Bronchial epithelial cell (primary cell): ENCODE measurements at regions not wholly inside any gene's neighbourhood (a gene's known extent, or its start where the extent isn't known, plus 50 kb on each side); places are given as distances from the start of the nearest gene placed in this dataset.
"Not testable (repeated sequence)": the region's sequence is repeated elsewhere in the genome, so short reads cannot be mapped to it uniquely, and the experiment has no call there.

ENCODE experiments used
- DNase-seq: peaks from one replicate; pipeline ENCODE4 v3.0.0-alpha.2; 2010; ENCODE audit warnings: low read depth
- FAIRE-seq: peaks from 2 replicates; lab custom pipeline; 2011; peaks lifted over from hg19 to GRCh38; lab: Jason Lieb, UNC
- H3K27me3 ChIP-seq: 2 replicates; pipeline ENCODE4 v1.5.1; 2011; ENCODE audit warnings: low read length; ENCODE audit not compliant: control insufficient read depth, insufficient read depth
- H3K36me3 ChIP-seq: 2 replicates; pipeline ENCODE4 v1.5.1; 2011; ENCODE audit warnings: low read length; ENCODE audit not compliant: control insufficient read depth, insufficient read depth
- H3K4me3 ChIP-seq: 2 replicates; pipeline ENCODE4 v1.5.1; 2011; ENCODE audit warnings: mild to moderate bottlenecking, low read depth, low read length, control low read depth
- TF ChIP-seq, protein P1 (sequence below): IDR thresholded peaks from 2 replicates; pipeline ENCODE4 v1.5.1; 2011; ENCODE audit warnings: mild to moderate bottlenecking, moderate library complexity, low read length, control low read depth, inconsistent platforms; ENCODE audit not compliant: insufficient read depth, severe bottlenecking

DNA sequence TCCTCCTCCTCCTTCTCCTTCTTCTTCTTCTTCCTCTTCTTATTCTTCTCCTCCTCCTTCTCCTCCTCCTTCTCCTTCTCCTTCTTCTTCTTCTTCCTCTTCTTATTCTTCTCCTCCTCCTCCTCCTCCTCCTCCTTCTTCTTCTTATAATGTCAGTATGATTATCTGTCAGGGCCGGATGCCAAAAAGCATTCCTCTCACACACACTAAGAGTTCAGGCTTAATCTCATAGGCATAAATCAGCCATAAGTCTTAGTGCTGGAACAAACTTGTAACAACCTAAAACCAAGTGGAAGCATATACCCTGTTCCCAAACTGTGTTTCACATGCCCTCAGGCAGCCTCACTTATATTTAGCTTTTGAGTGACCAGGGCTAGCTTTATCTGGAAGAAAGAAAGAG is 240.3 kb downstream of the LMX1A start:
- Histone ChIP-seq H3K4me3 (no peak overlapping the region), H3K36me3 (no peaks in the 10 kb centered on the region), H3K27me3 (peaks cover 15% of the 10 kb centered on the region)
- no peak for DNase-seq
- FAIRE-seq = no peak
- TF ChIP-seq, protein P1, sequence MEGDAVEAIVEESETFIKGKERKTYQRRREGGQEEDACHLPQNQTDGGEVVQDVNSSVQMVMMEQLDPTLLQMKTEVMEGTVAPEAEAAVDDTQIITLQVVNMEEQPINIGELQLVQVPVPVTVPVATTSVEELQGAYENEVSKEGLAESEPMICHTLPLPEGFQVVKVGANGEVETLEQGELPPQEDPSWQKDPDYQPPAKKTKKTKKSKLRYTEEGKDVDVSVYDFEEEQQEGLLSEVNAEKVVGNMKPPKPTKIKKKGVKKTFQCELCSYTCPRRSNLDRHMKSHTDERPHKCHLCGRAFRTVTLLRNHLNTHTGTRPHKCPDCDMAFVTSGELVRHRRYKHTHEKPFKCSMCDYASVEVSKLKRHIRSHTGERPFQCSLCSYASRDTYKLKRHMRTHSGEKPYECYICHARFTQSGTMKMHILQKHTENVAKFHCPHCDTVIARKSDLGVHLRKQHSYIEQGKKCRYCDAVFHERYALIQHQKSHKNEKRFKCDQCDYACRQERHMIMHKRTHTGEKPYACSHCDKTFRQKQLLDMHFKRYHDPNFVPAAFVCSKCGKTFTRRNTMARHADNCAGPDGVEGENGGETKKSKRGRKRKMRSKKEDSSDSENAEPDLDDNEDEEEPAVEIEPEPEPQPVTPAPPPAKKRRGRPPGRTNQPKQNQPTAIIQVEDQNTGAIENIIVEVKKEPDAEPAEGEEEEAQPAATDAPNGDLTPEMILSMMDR = no peak

DNA sequence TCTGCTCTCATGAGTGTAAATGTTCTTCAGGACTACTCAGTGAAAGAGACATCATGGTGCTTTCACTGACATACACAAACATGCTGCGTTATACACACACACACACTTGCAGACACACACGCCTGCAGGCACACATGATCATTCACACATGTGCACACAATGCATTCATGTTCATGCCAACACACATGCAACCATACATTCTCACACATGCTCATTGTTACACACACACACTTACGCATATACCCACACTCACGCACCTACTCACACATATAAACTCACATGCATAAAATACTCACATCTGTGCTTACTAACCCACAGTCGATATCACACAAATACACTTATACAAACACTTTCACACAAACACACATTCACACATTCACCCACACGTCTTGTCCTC is 241.6 kb downstream of the LMX1A start:
- H3K27me3 ChIP-seq = peaks cover 11% of the 10 kb centered on the region
- TF ChIP-seq, protein P1 = no peak
- H3K36me3 ChIP-seq = no peaks in the 10 kb centered on the region
- DNase-seq (no peak), FAIRE-seq (no peak)
- no peak overlapping the region for H3K4me3 ChIP-seq

DNA sequence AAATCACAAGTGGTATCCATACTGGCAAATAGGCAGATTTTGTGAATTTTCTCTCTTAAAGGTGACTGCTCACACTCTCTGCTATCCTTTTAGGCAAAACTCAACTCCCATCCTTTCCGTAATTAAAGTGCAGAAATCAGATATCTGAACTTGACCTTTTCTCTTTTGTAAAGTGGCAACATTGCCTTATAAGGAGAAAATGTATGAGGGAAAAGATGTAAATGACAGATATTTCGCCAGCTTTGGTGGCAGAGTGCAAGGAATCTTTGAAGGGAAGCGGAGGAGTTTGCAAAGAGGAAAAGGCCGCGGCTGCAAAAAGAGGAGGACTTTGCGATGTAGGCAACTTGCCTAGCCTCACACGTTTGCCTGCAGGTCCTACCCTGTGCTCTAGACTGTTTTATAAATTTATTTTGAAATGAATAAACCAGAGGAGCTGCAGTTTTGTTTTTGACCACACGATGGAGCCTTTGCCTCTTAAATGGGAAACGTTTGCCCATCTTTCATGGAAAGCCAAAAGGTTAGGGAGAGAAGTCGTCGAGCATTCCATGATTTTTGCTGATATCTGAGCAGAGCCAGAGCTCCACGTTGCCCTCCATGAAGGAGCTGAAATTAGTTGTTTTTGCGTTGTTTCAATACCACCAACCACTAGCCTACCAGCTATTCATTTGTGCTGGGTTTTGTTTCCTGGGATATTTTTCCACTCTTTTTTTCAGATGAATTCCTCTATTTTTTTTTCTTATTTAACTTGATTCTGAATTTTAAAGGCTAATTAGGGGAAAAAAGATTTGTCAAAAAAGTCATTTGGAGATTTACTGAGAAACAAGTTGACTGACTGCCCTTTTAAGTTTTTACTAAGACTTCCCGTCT is 242.3 kb downstream of the LMX1A start:
- no peaks in the 10 kb centered on the region for H3K36me3 ChIP-seq
- DNase-seq = peak; percentile 61
- peaks cover 9% of the 10 kb centered on the region for H3K27me3 ChIP-seq
- no peak for FAIRE-seq
- TF ChIP-seq, protein P1 = peak; percentile 76
- no peak overlapping the region for H3K4me3 ChIP-seq

DNA sequence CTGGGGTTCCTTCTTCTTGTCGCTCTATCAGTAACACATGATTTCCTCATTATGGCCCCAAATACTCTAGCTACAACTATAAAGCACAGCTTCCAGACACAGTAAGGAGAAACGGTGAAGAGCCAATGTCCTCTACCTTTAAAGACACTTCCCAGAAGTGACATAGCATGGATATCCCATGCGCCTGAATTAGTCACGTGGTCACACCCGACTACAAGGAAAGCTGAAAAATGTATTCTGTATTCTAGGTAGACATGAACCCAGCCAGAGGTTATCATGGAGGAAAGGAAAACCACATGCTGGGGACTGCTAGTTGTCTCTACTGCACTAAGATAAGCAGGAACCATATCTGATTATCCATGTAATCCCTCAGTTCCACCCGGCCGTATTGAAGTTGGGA is 244.3 kb downstream of the LMX1A start:
- TF ChIP-seq, protein P1 = no peak
- H3K36me3 ChIP-seq = no peaks in the 10 kb centered on the region
- no peak for DNase-seq
- H3K27me3 ChIP-seq = no peaks in the 10 kb centered on the region
- H3K4me3 ChIP-seq = no peak overlapping the region
- no peak for FAIRE-seq

DNA sequence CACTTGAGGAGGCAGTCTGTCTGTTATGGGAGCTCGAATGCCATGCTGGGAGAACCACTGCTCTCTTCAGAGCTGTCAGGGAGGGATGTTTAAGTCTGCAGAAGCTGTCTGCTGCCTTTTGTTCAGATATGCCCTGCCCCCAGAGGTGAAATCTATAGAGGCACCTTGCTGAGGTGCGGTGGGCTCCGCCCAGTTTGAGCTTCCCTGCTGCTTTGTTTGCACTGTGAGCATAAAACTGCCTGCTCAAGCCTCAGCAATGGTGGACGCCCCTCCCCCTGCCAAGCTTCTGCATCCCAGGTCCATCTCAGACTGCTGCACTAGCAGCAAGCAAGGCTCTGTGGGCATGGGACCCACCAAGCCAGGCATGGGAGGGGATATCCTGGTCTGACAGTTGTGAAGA is 247.5 kb downstream of the LMX1A start:
- TF ChIP-seq, protein P1 = no peak
- FAIRE-seq (no peak), DNase-seq (no peak)
- Histone ChIP-seq H3K4me3 (no peak overlapping the region), H3K36me3 (no peaks in the 10 kb centered on the region), H3K27me3 (no peaks in the 10 kb centered on the region)

DNA sequence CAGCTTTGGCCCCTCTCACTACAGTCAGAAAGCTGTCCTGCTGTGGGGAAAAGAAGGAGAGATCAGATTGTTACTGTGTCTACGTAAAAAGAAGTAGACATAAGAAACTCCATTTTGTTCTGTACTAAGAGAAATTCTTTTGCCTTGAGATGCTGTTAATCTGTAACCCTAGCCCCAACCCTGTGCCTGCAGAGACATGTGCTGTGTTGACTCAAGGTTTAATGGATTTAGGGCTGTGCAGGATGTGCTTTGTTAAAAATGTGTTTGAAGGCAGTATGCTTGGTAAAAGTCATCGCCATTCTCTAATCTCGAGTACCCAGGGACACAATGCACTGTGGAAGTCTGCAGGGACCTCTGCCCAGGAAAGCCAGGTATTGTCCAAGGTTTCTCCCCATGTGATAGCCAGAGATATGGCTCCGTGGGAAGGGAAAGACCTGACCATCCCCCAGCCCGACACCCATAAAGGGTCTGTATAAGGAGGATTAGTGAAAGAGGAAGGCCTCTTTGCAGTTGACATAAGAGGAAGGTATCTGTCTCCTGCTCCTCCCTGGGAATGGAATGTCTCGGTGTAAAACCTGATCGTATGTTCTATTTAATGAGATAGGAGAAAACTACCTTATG is 263.9 kb downstream of the LMX1A start:
- DNase-seq (peak; percentile 84), FAIRE-seq (peak; percentile 90)
- H3K27me3 ChIP-seq, H3K36me3 ChIP-seq, H3K4me3 ChIP-seq: not testable (repeated sequence)
